GM12892 (cell line): ENCODE measurements at regions not wholly inside any gene's neighbourhood (a gene's known extent, or its start where the extent isn't known, plus 50 kb on each side); places are given as distances from the start of the nearest gene placed in this dataset.

Experiments
- POLR2A ChIP-seq: IDR thresholded peaks from 2 replicates; pipeline ENCODE4 v1.6.1; 2011; ENCODE audit warnings: low read depth, low read length, control low read depth
- TAF1 ChIP-seq: IDR thresholded peaks from 2 replicates; pipeline ENCODE4 v1.6.1; 2011; ENCODE audit warnings: low read depth, mild to moderate bottlenecking, control low read depth, low read length, borderline replicate concordance

DNA sequence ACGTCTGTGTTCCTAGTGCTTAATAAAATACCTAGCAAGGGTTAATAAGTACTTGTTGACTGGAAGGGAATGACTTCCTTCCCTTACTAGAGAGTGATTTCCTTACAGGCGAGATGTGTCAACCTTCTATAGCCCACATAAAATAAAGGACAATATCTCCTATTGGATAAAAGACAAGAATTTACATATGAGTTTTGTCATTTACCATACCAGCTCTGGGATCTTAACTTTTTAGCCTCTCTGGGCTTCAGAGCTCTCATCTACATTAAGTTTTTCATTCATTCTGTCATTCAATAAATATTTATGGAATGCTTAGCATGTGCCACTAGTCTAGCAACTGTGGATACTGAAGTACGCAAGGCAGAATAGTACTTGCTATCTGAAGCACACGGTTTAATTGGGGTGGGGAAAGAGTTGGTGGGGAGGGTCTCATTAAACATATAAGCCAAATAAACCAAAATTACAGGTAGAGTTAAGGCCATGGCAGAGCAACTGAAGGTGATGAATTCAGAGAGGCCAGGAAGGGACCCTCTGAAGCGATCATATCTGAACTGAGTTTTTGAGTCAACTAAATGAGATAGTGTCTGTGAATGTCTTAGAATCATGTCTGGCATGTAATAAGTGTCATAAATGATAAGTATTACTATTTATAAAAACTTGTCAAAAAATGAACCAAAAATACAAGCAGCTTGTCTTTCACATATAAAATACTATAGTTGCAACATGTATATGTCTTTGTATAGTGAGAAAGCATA, 91.6 kb upstream of the BMP2K start:
- TF ChIP-seq POLR2A: no peak
- no peak for TF ChIP-seq TAF1
